ENCODE measurements at regions not wholly inside any gene's neighbourhood (a gene's known extent, or its start where the extent isn't known, plus 50 kb on each side); places are given as distances from the start of the nearest gene placed in this dataset.

GRCh38 chr2:144170179-144170578 lies 349.7 kb downstream of the ZEB2 start:
- no peaks in the 10 kb centered on the region for H3K27me3 Mint-ChIP-seq (ENCODE audit: low read depth, poor library complexity)
- no peak overlapping the region for H3K27ac Mint-ChIP-seq
- peaks cover 15% of the 10 kb centered on the region for H3K9me3 Mint-ChIP-seq

GRCh38 chr2:144166743-144167142 lies 353.2 kb downstream of the ZEB2 start:
- no peak overlapping the region for H3K4me3 Mint-ChIP-seq
- H3K9me3 Mint-ChIP-seq, result no peaks in the 10 kb centered on the region
- no peaks in the 10 kb centered on the region for H3K36me3 Mint-ChIP-seq (ENCODE audit: low read depth)
- H3K27me3 Mint-ChIP-seq (ENCODE audit: low read depth, poor library complexity), result no peaks in the 10 kb centered on the region
- TF ChIP-seq CTCF (IDR thresholded peaks at IDR 0.05), result no peak
- no peaks in the 10 kb centered on the region for H3K4me1 Mint-ChIP-seq
- no peak for DNase-seq
- no peak overlapping the region for H3K27ac Mint-ChIP-seq

More at GRCh38 chr2:144170179-144170578, 349.7 kb downstream of the ZEB2 start:
- no peak for DNase-seq
- peaks cover 13% of the 10 kb centered on the region for H3K36me3 Mint-ChIP-seq (ENCODE audit: low read depth)
- no peak for TF ChIP-seq CTCF (IDR thresholded peaks at IDR 0.05)
- H3K4me1 Mint-ChIP-seq, result no peaks in the 10 kb centered on the region
- no peak overlapping the region for H3K4me3 Mint-ChIP-seq

- H3K27ac Mint-ChIP-seq, result no peak overlapping the region
- no peaks in the 10 kb centered on the region for H3K27me3 Mint-ChIP-seq (ENCODE audit: low read depth, poor library complexity)
- no peaks in the 10 kb centered on the region for H3K4me1 Mint-ChIP-seq
- no peak overlapping the region for H3K4me3 Mint-ChIP-seq
- no peak for DNase-seq
- TF ChIP-seq CTCF (IDR thresholded peaks at IDR 0.05), result no peak
- H3K9me3 Mint-ChIP-seq, result no peaks in the 10 kb centered on the region
- no peaks in the 10 kb centered on the region for H3K36me3 Mint-ChIP-seq (ENCODE audit: low read depth)
These were observed 354.2 kb downstream of the ZEB2 start for GRCh38 chr2:144165599-144166250.

- Mint-ChIP-seq H3K27me3 (ENCODE audit: low read depth, poor library complexity) (no peaks in the 10 kb centered on the region), H3K27ac (no peak overlapping the region), H3K4me3 (no peak overlapping the region), H3K9me3 (no peaks in the 10 kb centered on the region), H3K4me1 (no peaks in the 10 kb centered on the region), H3K36me3 (ENCODE audit: low read depth) (no peaks in the 10 kb centered on the region)
- DNase-seq, result no peak
- no peak for TF ChIP-seq CTCF (IDR thresholded peaks at IDR 0.05)
These were observed 356.3 kb downstream of the ZEB2 start for GRCh38 chr2:144163592-144163991.

GRCh38 chr2:144162652-144163051 lies 357.3 kb downstream of the ZEB2 start:
- no peak for DNase-seq
- Mint-ChIP-seq H3K9me3 (no peaks in the 10 kb centered on the region), H3K27ac (no peak overlapping the region), H3K4me3 (no peak overlapping the region), H3K36me3 (ENCODE audit: low read depth) (no peaks in the 10 kb centered on the region), H3K27me3 (ENCODE audit: low read depth, poor library complexity) (no peaks in the 10 kb centered on the region), H3K4me1 (no peaks in the 10 kb centered on the region)
- peak; percentile 25 for TF ChIP-seq CTCF (IDR thresholded peaks at IDR 0.05)

- no peaks in the 10 kb centered on the region for H3K36me3 Mint-ChIP-seq (ENCODE audit: low read depth)
- H3K4me3 Mint-ChIP-seq, result no peak overlapping the region
- H3K4me1 Mint-ChIP-seq, result peaks cover 9% of the 10 kb centered on the region
- no peak for DNase-seq
- TF ChIP-seq CTCF (IDR thresholded peaks at IDR 0.05), result no peak
- H3K27ac Mint-ChIP-seq, result no peak overlapping the region
- no peaks in the 10 kb centered on the region for H3K9me3 Mint-ChIP-seq
- H3K27me3 Mint-ChIP-seq (ENCODE audit: low read depth, poor library complexity), result no peaks in the 10 kb centered on the region
These were observed 358.9 kb downstream of the ZEB2 start for GRCh38 chr2:144161061-144161460.
